NCI-H524 (cell line): ENCODE measurements at regions not wholly inside any gene's neighbourhood (a gene's known extent, or its start where the extent isn't known, plus 50 kb on each side); places are given as distances from the start of the nearest gene placed in this dataset.
"Not testable (repeated sequence)": the region's sequence is repeated elsewhere in the genome, so short reads cannot be mapped to it uniquely, and the experiment has no call there.

Experiments used
- DNase-seq, 2 experiments: peaks; one replicate each; lab custom pipeline; 2025; lab: John Stamatoyannopoulos, UW

GRCh38 chr10:100664316-100665149 is 80.8 kb upstream of the PAX2 start:
- no peak for DNase-seq

GRCh38 chr10:100666634-100667033 is 78.7 kb upstream of the PAX2 start:
- DNase-seq = not testable (repeated sequence)

GRCh38 chr10:100669616-100670015 is 75.8 kb upstream of the PAX2 start:
- no peak for DNase-seq

- DNase-seq = no peak
Observed at GRCh38 chr10:100670368-100670767, 75.0 kb upstream of the PAX2 start.

- no peak for DNase-seq
Observed at GRCh38 chr10:100670828-100671479, 74.4 kb upstream of the PAX2 start.

GRCh38 chr10:100672199-100672598 is 73.2 kb upstream of the PAX2 start:
- DNase-seq = no peak

- DNase-seq = no peak
Observed at GRCh38 chr10:100677290-100677945, 68.0 kb upstream of the PAX2 start.

- no peak for DNase-seq
Observed at GRCh38 chr10:100679327-100679726, 66.1 kb upstream of the PAX2 start.

GRCh38 chr10:100683004-100683403 is 62.4 kb upstream of the PAX2 start:
- peak in 1 of 2 experiments; percentile 40 for DNase-seq

- peak; percentile 69 to 70 for DNase-seq
Observed at GRCh38 chr10:100683545-100684300, 61.7 kb upstream of the PAX2 start.

- DNase-seq = no peak
Observed at GRCh38 chr10:100684688-100685235, 60.6 kb upstream of the PAX2 start.

GRCh38 chr10:100685331-100685730 is 60.1 kb upstream of the PAX2 start:
- DNase-seq = peak in 1 of 2 experiments; percentile 16

GRCh38 chr10:100687143-100688003 is 58.0 kb upstream of the PAX2 start:
- DNase-seq = no peak

- DNase-seq = no peak
Observed at GRCh38 chr10:100688201-100688600, 57.2 kb upstream of the PAX2 start.

- no peak for DNase-seq
Observed at GRCh38 chr10:100693821-100694220, 51.6 kb upstream of the PAX2 start.
